Liver (tissue), 8 donors: ENCODE measurements at regions not wholly inside any gene's neighbourhood (a gene's known extent, or its start where the extent isn't known, plus 50 kb on each side); places are given as distances from the start of the nearest gene placed in this dataset.

Experiments used
- DNase-seq: peaks from one replicate; pipeline ENCODE4 v3.0.0-alpha.2; 2017; ENCODE audit warnings: low spot score
- H3K27ac ChIP-seq, 2 donors: one replicate each; pipeline ENCODE4 v1.7.0; 2013; ENCODE audit warnings: inconsistent platforms in 2 of 2, low read length in 2 of 2, control low read depth in 1 of 2, low read depth in 1 of 2, mild to moderate bottlenecking in 1 of 2
- H3K27me3 ChIP-seq, 4 donors: one replicate each; pipeline versions ENCODE4 v1.6.1 to v1.7.0; 2013; ENCODE audit warnings: low read length in 3 of 4, inconsistent platforms in 1 of 4, mild to moderate bottlenecking in 1 of 4, moderate library complexity in 1 of 4; ENCODE audit not compliant: control insufficient read depth in 4 of 4, insufficient read depth in 4 of 4
- H3K36me3 ChIP-seq, 4 donors: one replicate each; pipeline versions ENCODE4 v1.6.1 to v1.7.0; 2013; ENCODE audit warnings: low read length in 3 of 4, mild to moderate bottlenecking in 3 of 4, low read depth in 1 of 4, moderate library complexity in 1 of 4; ENCODE audit not compliant: control insufficient read depth in 4 of 4, insufficient read depth in 3 of 4
- H3K4me1 ChIP-seq, 4 donors: one replicate each; pipeline versions ENCODE4 v1.6.1 to v1.7.0; 2013; ENCODE audit warnings: low read length in 3 of 4, mild to moderate bottlenecking in 3 of 4, moderate library complexity in 1 of 4; ENCODE audit not compliant: control insufficient read depth in 4 of 4, insufficient read depth in 4 of 4
- H3K4me3 ChIP-seq, 3 donors: one replicate each; pipeline versions ENCODE4 v1.6.1 to v1.7.0; 2013; ENCODE audit warnings: low read length in 3 of 3, control low read depth in 1 of 3, low read depth in 1 of 3, mild to moderate bottlenecking in 1 of 3
- H3K9ac ChIP-seq, 2 donors: one replicate each; pipeline ENCODE4 v1.7.0; 2013; ENCODE audit warnings: low read length in 2 of 2, mild to moderate bottlenecking in 2 of 2, moderate library complexity in 2 of 2, control low read depth in 1 of 2, low read depth in 1 of 2
- H3K9me3 ChIP-seq, 4 donors: one replicate each; pipeline versions ENCODE4 v1.6.1 to v1.7.0; 2013; ENCODE audit warnings: low read length in 3 of 4; ENCODE audit not compliant: control insufficient read depth in 4 of 4
- CTCF ChIP-seq: fragments of 150-350 bp; IDR thresholded peaks from 2 replicates; pipeline ENCODE4 v1.5.1; 2017; ENCODE audit warnings: improper control_type of control experiment, low read depth, low read length; ENCODE audit not compliant: missing input control
- EGR1 ChIP-seq, 2 donors: IDR thresholded peaks; 2 replicates each; pipeline ENCODE4 v1.6.1; 2016 to 2018; ENCODE audit warnings: antibody characterized with exemption in 2 of 2, low read depth in 2 of 2
- FOXA2 ChIP-seq: IDR thresholded peaks from 2 replicates; pipeline ENCODE4 v1.6.1; 2016; ENCODE audit warnings: antibody characterized with exemption
- GABPA ChIP-seq, 2 donors: IDR thresholded peaks in 1 of 2; conservative IDR thresholded peaks in 1 of 2; 2 replicates each; pipeline ENCODE4 v1.6.1; 2016; ENCODE audit warnings: antibody characterized with exemption in 2 of 2, mild to moderate bottlenecking in 1 of 2, moderate library complexity in 1 of 2
- HNF4A ChIP-seq, 2 donors: conservative IDR thresholded peaks; 2 replicates each; pipeline ENCODE4 v1.6.1; 2016; ENCODE audit warnings: antibody characterized with exemption in 2 of 2, mild to moderate bottlenecking in 2 of 2
- JUND ChIP-seq, 2 donors: IDR thresholded peaks; 2 replicates each; pipeline ENCODE4 v1.6.1; 2016; ENCODE audit warnings: antibody characterized with exemption in 2 of 2
- MAX ChIP-seq: IDR thresholded peaks from 2 replicates; pipeline ENCODE4 v1.6.1; 2016; ENCODE audit warnings: antibody characterized with exemption
- NR2F2 ChIP-seq: IDR thresholded peaks from 2 replicates; pipeline ENCODE4 v1.6.1; 2016; ENCODE audit warnings: antibody characterized with exemption
- RAD21 ChIP-seq, 2 donors: IDR thresholded peaks; 2 replicates each; pipeline ENCODE4 v1.6.1; 2016; ENCODE audit warnings: antibody characterized with exemption in 2 of 2, mild to moderate bottlenecking in 2 of 2
- RXRA ChIP-seq, 2 donors: IDR thresholded peaks; 2 replicates each; pipeline ENCODE4 v1.6.1; 2017 to 2018; ENCODE audit warnings: antibody characterized with exemption in 2 of 2, mild to moderate bottlenecking in 1 of 2
- TAF1 ChIP-seq: conservative IDR thresholded peaks from 2 replicates; pipeline ENCODE4 v1.6.1; 2016; ENCODE audit warnings: antibody characterized with exemption, mild to moderate bottlenecking
- YY1 ChIP-seq: IDR thresholded peaks from 2 replicates; pipeline ENCODE4 v1.6.1; 2016; ENCODE audit warnings: antibody characterized with exemption, mild to moderate bottlenecking
- WGBS: extraction: QIAGEN DNeasy Blood & Tissue Kit; methylation state at CpG from one replicate; pipeline ENCODE4 v1.1.7; 2013; 5-methylcytosine and 5-hydroxymethylcytosine counted together
- TF ChIP-seq, protein P1 (sequence below): IDR thresholded peaks from 2 replicates; pipeline ENCODE4 v1.6.1; 2016; ENCODE audit warnings: antibody characterized with exemption
- TF ChIP-seq, protein P2 (sequence below): IDR thresholded peaks from 2 replicates; pipeline ENCODE4 v1.6.1; 2016; ENCODE audit warnings: antibody characterized with exemption, mild to moderate bottlenecking
- donor health status: healthy.
- donor health status: healthy.
- donor health status: healthy.
- donor health status: healthy.
- donor health status: healthy.

DNA sequence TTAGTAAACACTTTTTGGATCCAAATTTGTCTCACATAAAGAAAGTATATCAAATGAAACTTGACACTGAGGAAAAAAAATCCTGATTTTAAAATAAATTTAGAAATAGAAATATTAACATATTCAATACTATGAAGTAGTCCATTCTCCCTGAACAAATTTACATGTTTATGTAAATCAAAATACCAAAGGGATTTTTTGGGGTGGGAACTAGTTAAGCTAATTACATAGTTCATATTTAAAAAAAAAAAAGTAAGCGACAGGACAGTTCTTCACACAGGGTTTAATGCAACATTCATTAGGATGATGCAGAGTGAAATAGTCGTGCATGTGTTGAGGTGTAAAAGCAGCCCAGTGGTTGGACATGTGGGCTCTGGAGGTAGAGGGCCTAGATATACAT lies 433.5 kb upstream of the B3GALT2 start (continued):
- no peak for TF ChIP-seq MAX

DNA sequence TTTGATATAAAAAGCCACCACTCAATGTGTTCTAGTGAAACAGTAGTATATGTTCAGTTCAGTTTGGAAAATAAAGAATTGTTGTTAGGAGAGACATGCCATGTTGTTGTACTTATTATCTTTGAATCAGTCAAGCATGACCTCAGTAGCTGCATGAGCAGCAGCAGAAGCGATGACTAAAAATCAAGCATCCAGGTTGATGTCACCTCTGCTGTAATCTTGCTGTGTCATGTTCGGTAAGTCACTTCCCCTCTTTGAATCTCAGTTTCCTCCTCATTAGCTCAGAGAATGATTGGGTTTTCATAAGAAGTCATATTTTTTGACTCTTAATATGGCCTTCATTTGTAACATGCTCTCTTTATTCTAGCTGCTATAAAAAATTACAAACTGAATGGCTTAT lies 428.4 kb upstream of the B3GALT2 start:
- Histone ChIP-seq H3K36me3 (no peaks in the 10 kb centered on the region), H3K27me3 (no peaks in the 10 kb centered on the region), H3K27ac (no peak overlapping the region), H3K4me1 (no peaks in the 10 kb centered on the region), H3K4me3 (no peak overlapping the region), H3K9me3 (no peaks in the 10 kb centered on the region), H3K9ac (no peak overlapping the region)
- TF ChIP-seq TAF1 = no peak
- no peak for TF ChIP-seq YY1
- TF ChIP-seq NR2F2 = no peak
- TF ChIP-seq CTCF = no peak
- no peak for TF ChIP-seq EGR1 (IDR thresholded peaks at IDR 0.05; ENCODE audit: low read depth in 2 of 2)
- TF ChIP-seq GABPA (IDR thresholded peaks at IDR 0.05 in 1 of 2, conservative IDR thresholded peaks at IDR 0.05 in 1 of 2) = no peak
- TF ChIP-seq MAX = no peak
- TF ChIP-seq, protein P1, sequence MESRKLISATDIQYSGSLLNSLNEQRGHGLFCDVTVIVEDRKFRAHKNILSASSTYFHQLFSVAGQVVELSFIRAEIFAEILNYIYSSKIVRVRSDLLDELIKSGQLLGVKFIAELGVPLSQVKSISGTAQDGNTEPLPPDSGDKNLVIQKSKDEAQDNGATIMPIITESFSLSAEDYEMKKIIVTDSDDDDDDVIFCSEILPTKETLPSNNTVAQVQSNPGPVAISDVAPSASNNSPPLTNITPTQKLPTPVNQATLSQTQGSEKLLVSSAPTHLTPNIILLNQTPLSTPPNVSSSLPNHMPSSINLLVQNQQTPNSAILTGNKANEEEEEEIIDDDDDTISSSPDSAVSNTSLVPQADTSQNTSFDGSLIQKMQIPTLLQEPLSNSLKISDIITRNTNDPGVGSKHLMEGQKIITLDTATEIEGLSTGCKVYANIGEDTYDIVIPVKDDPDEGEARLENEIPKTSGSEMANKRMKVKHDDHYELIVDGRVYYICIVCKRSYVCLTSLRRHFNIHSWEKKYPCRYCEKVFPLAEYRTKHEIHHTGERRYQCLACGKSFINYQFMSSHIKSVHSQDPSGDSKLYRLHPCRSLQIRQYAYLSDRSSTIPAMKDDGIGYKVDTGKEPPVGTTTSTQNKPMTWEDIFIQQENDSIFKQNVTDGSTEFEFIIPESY = no peak
- no peak for TF ChIP-seq JUND (IDR thresholded peaks at IDR 0.05)
- TF ChIP-seq, protein P2, sequence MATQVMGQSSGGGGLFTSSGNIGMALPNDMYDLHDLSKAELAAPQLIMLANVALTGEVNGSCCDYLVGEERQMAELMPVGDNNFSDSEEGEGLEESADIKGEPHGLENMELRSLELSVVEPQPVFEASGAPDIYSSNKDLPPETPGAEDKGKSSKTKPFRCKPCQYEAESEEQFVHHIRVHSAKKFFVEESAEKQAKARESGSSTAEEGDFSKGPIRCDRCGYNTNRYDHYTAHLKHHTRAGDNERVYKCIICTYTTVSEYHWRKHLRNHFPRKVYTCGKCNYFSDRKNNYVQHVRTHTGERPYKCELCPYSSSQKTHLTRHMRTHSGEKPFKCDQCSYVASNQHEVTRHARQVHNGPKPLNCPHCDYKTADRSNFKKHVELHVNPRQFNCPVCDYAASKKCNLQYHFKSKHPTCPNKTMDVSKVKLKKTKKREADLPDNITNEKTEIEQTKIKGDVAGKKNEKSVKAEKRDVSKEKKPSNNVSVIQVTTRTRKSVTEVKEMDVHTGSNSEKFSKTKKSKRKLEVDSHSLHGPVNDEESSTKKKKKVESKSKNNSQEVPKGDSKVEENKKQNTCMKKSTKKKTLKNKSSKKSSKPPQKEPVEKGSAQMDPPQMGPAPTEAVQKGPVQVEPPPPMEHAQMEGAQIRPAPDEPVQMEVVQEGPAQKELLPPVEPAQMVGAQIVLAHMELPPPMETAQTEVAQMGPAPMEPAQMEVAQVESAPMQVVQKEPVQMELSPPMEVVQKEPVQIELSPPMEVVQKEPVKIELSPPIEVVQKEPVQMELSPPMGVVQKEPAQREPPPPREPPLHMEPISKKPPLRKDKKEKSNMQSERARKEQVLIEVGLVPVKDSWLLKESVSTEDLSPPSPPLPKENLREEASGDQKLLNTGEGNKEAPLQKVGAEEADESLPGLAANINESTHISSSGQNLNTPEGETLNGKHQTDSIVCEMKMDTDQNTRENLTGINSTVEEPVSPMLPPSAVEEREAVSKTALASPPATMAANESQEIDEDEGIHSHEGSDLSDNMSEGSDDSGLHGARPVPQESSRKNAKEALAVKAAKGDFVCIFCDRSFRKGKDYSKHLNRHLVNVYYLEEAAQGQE = no peak
- no peak for TF ChIP-seq FOXA2
- no peak for TF ChIP-seq HNF4A (conservative IDR thresholded peaks at IDR 0.05)
- 93% methylated on average over 2 of the region's 2 CpGs for WGBS
- no peak for DNase-seq

GRCh38 chr1:193614275-193614674 lies 427.9 kb upstream of the B3GALT2 start:
- Histone ChIP-seq H3K4me1 (peaks cover 0 to 3% (median 0%) of the 10 kb centered on the region in 4 donors), H3K36me3 (no peaks in the 10 kb centered on the region), H3K27me3 (no peaks in the 10 kb centered on the region), H3K9ac (no peak overlapping the region), H3K4me3 (no peak overlapping the region), H3K27ac (no peak overlapping the region), H3K9me3 (no peaks in the 10 kb centered on the region)
- WGBS = 95% methylated on average over 3 of the region's 3 CpGs
- TF ChIP-seq, protein P2 = no peak
- TF ChIP-seq TAF1 = no peak
- no peak for TF ChIP-seq JUND (IDR thresholded peaks at IDR 0.05)
- no peak for TF ChIP-seq RXRA (IDR thresholded peaks at IDR 0.05)
- TF ChIP-seq RAD21 (IDR thresholded peaks at IDR 0.05) = no peak
- no peak for DNase-seq
